ENCODE measurements at regions not wholly inside any gene's neighbourhood (a gene's known extent, or its start where the extent isn't known, plus 50 kb on each side); places are given as distances from the start of the nearest gene placed in this dataset.

DNA sequence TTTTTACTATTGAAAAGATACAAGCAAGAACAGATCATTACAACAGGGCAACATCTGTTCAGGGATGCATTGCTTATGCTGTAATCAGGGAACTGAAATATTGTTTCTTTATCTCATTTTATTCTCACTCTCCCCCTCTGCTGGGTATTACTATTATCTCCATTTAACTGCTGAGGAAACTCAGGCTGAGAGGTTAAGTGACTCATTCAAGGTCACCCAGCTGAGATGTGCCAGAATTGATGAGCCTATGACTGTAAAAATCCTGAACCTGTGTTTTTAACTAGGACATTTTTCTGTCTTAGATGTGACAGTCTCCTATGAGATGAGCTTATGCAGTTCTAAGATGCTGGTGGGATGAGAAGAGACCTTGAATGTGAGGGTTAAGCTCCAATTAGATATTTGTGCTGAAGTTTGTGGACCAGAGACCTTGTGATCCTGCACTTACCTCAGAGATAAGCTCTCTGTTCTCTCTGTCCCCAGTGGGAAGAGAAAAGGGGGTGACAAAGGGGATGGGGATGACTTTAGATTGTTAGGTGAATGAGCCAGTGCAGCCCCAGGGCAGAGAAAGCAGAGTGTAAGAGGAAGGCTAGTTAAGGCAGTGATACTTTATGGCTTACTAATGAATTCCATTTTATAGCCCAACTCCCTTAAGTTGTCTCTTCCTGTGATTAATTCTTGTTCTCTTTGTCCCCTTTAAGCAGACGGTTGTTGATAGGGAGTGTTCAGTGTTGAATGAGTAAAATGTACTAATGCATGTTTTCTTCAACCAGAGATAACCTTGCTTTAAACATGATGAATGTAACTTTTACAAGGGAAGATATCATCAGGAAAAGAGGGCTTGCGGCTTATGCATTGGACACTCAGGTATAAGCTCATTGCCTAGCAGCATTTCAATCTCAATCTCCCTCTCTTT, 111.4 kb downstream of the HLX start:
- no peak for TF ChIP-seq FOXM1 (IDR thresholded peaks at IDR 0.05; ENCODE audit: borderline replicate concordance)
- TF ChIP-seq SP1 (IDR thresholded peaks at IDR 0.05): no peak
- no peak for TF ChIP-seq BHLHE40 (IDR thresholded peaks at IDR 0.05; ENCODE audit: borderline replicate concordance)
- TF ChIP-seq HDGF (IDR thresholded peaks at IDR 0.05; ENCODE audit: borderline replicate concordance): no peak

Measured in HEK293T (cell line).